ENCODE measurements at regions not wholly inside any gene's neighbourhood (a gene's known extent, or its start where the extent isn't known, plus 50 kb on each side); places are given as distances from the start of the nearest gene placed in this dataset.
A peak's percentile ranks its signal among the peaks of the same experiment; 100 is the strongest.

DNA sequence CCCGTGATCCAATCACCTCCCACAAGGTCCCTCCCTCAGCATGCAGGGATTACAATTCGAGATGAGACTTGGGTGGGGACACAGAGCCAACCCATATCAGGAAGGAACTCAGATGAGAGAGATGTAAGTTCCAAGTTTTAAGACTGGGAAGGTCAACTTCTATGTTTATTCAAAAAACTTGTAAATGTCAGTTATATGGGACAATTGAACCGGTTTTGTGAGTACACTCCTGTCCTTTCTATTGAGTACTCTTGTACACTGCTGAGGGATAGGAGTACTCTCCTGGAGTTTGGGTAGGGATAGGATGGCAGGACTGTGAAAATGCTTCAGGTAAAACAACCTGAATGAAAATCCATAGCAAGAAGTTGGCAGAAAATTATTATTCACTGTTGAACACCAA is 239.1 kb downstream of the ZNF674 start:
- no peak for FAIRE-seq
- no peak for DNase-seq (ENCODE audit: low spot score)

DNA sequence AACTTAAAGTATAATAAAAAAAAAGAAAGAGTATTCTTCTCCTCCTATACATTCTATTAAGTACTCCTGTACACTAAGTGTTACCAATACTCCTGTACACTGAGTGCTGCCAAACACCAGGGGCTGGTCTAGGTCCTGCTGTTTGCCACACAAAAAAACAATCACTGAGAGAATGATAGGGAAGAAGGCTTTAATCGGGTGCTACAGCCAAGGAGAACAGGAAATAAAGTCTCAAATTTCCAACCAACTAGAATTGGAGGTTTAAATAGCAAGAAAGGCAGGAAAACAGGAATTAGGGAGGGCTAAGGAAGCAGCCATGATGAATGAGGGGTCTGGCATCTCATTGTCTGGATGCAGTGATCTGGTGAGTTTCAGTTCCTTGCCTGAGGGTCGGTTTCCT is 239.8 kb downstream of the ZNF674 start:
- no peak for FAIRE-seq
- DNase-seq (ENCODE audit: low spot score): no peak

GRCh38 chrX:46301903-46302302 is 243.3 kb downstream of the ZNF674 start:
- FAIRE-seq (peak; percentile 20), DNase-seq (ENCODE audit: low spot score) (no peak)

DNA sequence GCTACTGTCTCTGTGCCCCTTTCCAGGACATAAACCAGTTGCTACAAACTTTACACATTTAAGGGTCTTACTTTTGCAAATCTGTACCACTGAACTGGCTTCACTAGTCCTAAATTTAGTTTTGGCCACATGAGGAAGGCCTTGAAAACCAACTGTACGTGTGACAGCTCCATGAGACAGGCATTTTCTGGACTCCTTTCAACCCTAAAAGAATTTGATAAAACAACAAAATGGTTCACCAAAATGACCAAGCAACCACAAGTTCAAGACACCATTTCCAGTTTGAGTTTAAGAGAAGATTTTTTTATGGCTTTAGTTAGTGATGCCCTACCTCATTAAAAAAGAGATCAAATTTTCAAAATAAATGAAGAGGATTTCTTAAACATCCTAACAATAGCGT is 246.4 kb downstream of the ZNF674 start:
- FAIRE-seq (peak; percentile 39), DNase-seq (ENCODE audit: low spot score) (peak; percentile 11)

DNA sequence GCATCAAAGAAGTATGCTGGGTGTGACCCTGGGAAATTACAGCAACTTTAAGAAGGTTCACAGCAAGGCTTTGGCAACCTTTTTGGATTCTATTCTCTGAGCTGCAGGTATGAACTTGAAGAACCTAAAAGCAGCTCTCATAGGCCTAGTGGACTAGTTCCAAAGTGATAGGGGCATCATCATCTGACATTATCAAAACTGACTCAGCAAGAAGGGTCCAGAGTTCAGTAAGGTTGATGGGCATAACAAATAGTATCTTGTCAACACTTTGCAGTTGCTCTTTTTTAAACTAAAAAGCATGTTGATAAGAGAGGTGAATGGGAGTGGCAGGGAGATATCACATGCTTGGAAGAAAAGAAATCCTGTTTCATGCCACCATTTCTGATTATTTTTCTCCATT is 249.3 kb downstream of the ZNF674 start:
- DNase-seq (ENCODE audit: low spot score) (no peak), FAIRE-seq (no peak)

DNA sequence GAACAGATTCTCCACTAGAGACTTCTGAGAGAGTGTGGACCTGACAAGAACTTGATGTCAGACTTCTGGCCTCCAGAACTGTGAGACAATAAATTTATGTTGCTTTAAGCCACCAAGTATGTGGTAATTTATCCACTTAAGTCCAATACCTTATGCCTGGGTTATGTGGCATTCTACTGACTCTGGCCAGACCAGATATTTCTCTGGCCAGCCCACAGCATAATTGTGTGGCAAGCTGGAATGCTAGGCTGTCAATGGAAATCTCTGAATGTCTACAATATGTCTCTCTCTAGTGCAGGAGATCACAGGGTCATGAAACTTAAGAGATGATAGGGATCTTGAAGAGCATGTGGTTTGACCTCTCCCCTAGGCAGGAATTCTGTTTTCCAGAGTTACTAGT is 251.0 kb downstream of the ZNF674 start:
- FAIRE-seq (peak; percentile 60), DNase-seq (ENCODE audit: low spot score) (peak; percentile 22)

DNA sequence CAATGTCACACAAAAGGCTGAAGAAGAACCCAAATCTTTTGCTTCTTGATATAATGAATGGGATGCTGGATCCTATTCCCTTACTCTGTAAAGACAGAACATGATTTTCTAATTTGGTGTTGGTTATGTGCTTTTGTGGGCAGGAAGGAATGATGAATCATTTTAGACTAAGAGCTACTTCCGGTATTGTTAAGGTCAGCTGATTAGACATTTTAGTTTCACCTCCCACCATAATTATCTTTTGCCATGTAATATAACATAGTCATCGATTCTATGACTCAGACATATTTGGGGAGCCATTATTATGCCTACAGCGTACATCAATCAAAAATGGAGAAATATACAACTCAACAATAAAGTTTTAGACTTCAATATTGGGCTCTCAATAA is 265.3 kb downstream of the ZNF674 start:
- DNase-seq (ENCODE audit: low spot score): peak; percentile 40
- FAIRE-seq: peak; percentile 67

DNA sequence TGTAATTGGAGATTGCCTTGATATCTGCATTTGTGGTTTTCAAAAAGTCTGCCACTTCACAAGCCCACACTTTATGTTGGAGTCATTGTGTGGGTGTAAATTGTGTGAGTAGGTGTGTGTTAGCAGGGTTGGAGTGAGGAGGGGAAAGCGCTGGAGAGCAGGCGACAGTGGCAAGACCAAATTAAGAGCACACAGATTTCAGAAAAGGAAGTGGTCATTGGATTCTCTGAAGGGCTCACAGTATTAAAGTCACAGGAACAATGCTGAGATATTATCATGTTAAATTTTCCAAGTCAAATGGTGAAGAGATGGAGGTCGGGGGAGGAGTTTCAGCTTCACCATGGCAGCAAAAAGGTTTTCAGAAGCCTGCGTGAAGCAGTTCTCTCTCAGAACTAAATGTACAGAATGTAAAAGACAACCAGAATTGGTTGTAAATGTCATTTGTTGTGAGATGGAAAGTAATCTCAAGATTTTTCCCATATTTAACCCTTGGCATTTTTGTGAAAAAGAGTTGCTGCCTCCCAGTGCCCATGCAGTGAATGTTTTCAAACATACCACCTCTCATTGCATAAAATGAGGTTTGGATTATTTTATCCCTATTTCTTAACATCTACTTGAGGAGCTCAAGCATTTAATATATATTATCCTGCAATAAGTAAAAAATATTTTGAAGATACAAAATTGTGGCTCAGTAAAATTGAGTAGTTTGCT is 265.9 kb downstream of the ZNF674 start:
- FAIRE-seq (no peak), DNase-seq (ENCODE audit: low spot score) (no peak)

DNA sequence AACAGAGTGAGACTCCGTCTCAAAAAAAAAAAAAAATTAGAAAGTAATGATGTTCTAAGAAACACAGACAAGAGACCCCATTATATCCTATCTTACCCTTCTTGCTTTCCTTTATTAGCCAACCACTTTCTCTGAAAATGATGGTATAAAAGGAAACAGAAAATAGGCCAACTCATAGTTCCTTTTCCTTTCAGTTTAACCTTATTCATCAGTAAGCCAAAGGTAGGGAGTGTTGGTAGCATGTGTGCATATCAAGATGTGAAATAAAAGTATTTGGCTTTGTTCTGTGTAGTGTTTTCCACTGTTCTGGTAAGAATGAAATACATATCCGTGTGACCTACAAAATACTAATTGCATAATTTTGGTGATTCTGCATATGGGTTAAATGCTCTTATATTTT is 266.6 kb downstream of the ZNF674 start:
- DNase-seq (ENCODE audit: low spot score) (no peak), FAIRE-seq (peak; percentile 22)

DNA sequence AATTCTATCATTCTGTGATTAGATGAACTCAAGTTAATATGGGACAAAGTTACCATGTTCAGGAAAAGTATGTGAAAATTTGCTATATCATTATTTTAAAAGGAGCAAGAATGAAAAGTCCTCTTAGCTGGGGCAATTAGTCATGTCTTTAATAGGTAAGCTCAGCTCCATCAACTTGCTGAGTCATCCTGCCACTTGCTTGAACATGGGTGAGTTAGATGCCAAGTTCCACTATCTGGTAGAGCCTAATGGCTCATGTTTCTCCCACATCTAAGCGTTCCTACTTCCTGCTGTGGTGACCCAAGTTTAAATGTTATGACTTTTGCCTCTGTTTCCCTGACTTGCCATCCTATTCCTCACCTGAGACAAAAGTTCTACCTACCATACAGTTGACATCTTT is 276.8 kb downstream of the ZNF674 start:
- DNase-seq (ENCODE audit: low spot score) (peak; percentile 66), FAIRE-seq (peak; percentile 97)

GRCh38 chrX:46263494-46263893 is 281.7 kb downstream of the ZNF674 start:
- FAIRE-seq: peak; percentile 94

GRCh38 chrX:46262304-46262703 is 282.9 kb downstream of the ZNF674 start:
- FAIRE-seq (no peak), DNase-seq (ENCODE audit: low spot score) (no peak)

More at GRCh38 chrX:46263494-46263893, 281.7 kb downstream of the ZNF674 start:
- DNase-seq (ENCODE audit: low spot score): peak; percentile 87

DNA sequence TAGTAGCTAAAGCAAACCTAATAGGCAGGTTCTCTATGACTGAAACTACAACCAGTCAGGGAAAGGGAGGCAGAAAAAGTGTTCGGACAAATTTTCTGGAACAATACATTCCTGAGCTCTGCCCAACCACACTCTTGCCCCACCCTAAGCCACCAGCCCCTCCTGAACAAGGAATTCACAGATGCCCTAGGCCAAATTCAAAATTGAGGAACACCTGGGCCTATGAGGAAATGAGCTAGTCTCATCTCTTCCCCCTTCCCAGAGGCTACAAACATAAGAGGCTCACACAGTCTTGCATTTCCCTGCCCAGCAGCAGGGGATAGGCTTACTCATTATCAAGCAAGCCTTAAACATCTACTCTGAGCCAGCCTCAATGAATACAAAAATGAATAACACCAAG is 284.7 kb downstream of the ZNF674 start:
- FAIRE-seq: no peak
- DNase-seq (ENCODE audit: low spot score): no peak

DNA sequence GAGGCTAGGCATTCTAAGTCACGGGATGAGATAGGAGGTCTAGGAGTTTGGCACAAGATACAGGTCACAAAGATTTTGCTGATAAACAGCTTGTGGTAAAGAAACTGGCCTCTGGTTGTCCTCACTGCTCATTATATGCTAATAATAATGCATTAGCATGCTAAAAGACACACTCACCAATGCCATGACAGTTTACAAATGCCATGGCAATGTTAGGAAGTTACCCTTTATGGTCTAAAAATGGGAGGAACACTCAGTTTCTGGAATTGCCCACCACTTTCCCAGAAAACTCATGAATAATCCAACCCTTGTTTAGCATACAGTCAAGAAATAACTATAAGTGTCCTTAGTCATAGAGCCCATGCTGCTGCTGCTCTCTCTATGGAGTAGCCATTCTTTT is 286.9 kb downstream of the ZNF674 start:
- FAIRE-seq (no peak), DNase-seq (ENCODE audit: low spot score) (no peak)

GRCh38 chrX:46257451-46257879 is 287.8 kb downstream of the ZNF674 start:
- FAIRE-seq (peak; percentile 63), DNase-seq (ENCODE audit: low spot score) (no peak)

- DNase-seq (ENCODE audit: low spot score) (no peak), FAIRE-seq (no peak)
Observed at GRCh38 chrX:46256875-46257274, 288.3 kb downstream of the ZNF674 start.

DNA sequence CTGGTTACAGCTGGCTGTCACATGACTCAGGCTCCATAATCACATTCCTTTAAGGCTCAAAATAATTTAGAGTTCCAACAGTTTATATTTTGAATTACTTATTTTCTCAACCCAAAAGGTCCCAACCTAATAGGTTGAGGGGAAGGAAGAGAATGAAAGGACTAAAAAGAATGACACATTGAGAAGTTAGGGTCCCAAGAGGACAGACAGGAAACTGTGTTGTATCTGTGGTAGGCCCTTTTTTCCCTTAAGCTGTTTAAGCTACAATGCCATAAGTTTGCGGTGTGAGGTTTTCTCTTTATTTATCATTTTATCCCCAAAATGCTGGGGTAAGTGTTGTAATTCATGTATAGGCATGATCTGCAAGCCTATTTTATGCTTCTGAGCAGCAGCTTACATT is 290.2 kb downstream of the ZNF674 start:
- FAIRE-seq: no peak
- DNase-seq (ENCODE audit: low spot score): no peak

- FAIRE-seq (no peak), DNase-seq (ENCODE audit: low spot score) (no peak)
Observed at GRCh38 chrX:46254641-46255040, 290.6 kb downstream of the ZNF674 start.

DNA sequence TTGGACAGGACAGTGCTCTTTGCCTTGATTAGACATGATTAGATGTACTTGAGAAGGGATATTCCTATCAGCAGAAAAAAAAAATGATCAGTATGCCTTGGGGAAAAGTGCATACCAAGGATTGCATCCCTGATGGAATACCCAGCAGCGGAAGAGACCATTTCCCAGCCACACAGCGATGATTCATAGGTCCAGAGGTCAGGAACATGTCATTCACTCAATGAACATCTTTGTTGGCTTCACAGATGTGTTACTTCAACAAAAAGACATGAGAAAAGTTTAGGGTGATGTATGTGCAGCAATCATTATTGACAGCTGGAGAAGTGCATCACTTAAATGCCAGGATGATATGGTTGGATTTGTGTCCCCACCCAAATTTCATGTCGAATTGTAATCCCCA is 293.5 kb downstream of the ZNF674 start:
- peak; percentile 48 for DNase-seq (ENCODE audit: low spot score)
- FAIRE-seq: peak; percentile 92

DNA sequence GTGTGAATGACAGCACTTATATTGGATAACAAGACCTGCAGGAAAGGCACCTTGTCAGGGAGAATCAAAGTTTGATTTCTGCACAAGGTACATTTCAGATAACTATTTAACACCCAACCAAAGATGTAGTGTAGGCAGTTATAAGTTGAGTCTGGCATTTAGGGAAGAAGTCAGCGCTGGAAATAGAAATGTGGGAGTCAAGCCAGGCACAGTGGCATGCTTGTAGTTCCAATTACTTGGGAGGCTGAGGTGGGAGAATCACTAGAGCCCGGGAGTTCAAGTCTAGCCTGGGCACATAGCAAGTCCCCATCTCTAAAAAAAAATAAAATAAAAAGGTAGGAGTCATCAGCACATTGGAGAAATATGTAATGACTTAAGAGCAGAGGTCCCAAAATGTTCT is 295.1 kb downstream of the ZNF674 start:
- DNase-seq (ENCODE audit: low spot score) (no peak), FAIRE-seq (no peak)

GRCh38 chrX:46247456-46247855 is 297.8 kb downstream of the ZNF674 start:
- no peak for DNase-seq (ENCODE audit: low spot score)
- FAIRE-seq: no peak

- DNase-seq (ENCODE audit: low spot score) (no peak), FAIRE-seq (no peak)
Observed at GRCh38 chrX:46244451-46244850, 300.8 kb downstream of the ZNF674 start.

GRCh38 chrX:46236411-46236810 is 308.8 kb downstream of the ZNF674 start:
- FAIRE-seq: no peak
- no peak for DNase-seq (ENCODE audit: low spot score)

DNA sequence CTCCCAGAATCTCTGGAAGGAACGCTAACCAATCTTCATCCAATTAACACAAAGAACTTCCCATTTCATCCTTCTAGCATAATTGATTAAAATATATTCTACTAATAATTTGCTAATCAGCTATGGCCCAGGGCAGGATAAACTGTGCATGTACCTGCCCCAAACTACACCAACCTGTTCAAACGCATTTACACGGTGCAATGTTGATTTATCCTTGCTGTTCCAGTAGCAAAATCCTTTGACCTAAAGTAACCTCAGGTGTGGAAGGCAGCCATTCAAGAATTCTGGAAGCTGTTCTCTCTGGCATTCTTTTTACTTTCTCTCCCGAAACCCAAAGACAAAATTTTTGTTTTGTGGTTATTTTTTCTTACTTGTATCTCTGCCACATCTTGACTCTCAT is 309.4 kb downstream of the ZNF674 start:
- DNase-seq (ENCODE audit: low spot score) (no peak), FAIRE-seq (no peak)

All from RCC 7860 (cell line).